K562 (cell line): ENCODE measurements at regions not wholly inside any gene's neighbourhood (a gene's known extent, or its start where the extent isn't known, plus 50 kb on each side); places are given as distances from the start of the nearest gene placed in this dataset.

ENCODE experiments used
- MEF2D ChIP-seq: conservative IDR thresholded peaks from 2 replicates; pipeline ENCODE4 v1.6.1; 2016; ENCODE audit warnings: low read depth, missing genetic modification characterization, missing compliant biosample characterization
- PBX2 ChIP-seq, 2 experiments: IDR thresholded peaks in 1 of 2; conservative IDR thresholded peaks in 1 of 2; 2 replicates each; pipeline ENCODE4 v1.6.1; 2016; ENCODE audit warnings: low read depth in 2 of 2, mild to moderate bottlenecking in 1 of 2, missing compliant biosample characterization in 1 of 2, missing genetic modification characterization in 1 of 2, moderate library complexity in 1 of 2
- RBM15 ChIP-seq: fragments of 200-400 bp; formaldehyde crosslinking; IDR thresholded peaks from 2 replicates; pipeline ENCODE4 v1.6.1; 2018; ENCODE audit warnings: mild to moderate bottlenecking, low read length, moderate library complexity; ENCODE audit not compliant: insufficient read depth
- TRIM28 ChIP-seq: fragments of 450-650 bp; IDR thresholded peaks from 2 replicates; pipeline ENCODE4 v1.6.1; 2017
- ZBTB11 ChIP-seq, 3 experiments: fragments of 200-800 bp in 1 of 3; fragments of 250-450 bp in 1 of 3; fragments of 450-650 bp in 1 of 3; sonication (Bioruptor Pico) in 1 of 3; sonication (Bioruptor generic) in 1 of 3; formaldehyde crosslinking in 1 of 3; IDR thresholded peaks; 2 replicates each; pipeline versions ENCODE4 v1.6.1 to v1.8.0; 2016 to 2022; ENCODE audit warnings: mild to moderate bottlenecking in 2 of 3, missing genetic modification characterization in 2 of 3, missing compliant biosample characterization in 1 of 3, moderate library complexity in 1 of 3

- TF ChIP-seq PBX2 (CRISPR knock-in tag; IDR thresholded peaks at IDR 0.05; ENCODE audit: low read depth) (no peak), PBX2 (tag; conservative IDR thresholded peaks at IDR 0.05; ENCODE audit: low read depth) (no peak), TRIM28 (no peak), RBM15 (no peak), ZBTB11 (CRISPR knock-in tag; IDR thresholded peaks at IDR 0.05) (no peak), MEF2D (tag) (no peak)
- TF ChIP-seq, all 486 proteins: peak for 2
These were observed 56.3 kb upstream of the GPC1 start (continued) for GRCh38 chr2:240379089-240379636.
